Esophagus (tissue), 2 donors: ENCODE measurements at regions not wholly inside any gene's neighbourhood (a gene's known extent, or its start where the extent isn't known, plus 50 kb on each side); places are given as distances from the start of the nearest gene placed in this dataset.

Experiments
- H3K27ac ChIP-seq, 2 donors: one replicate each; pipeline ENCODE4 v1.5.1; 2013; ENCODE audit warnings: low read depth in 2 of 2, mild to moderate bottlenecking in 2 of 2, inconsistent platforms in 1 of 2, low read length in 1 of 2, moderate library complexity in 1 of 2
- H3K27me3 ChIP-seq, 2 donors: one replicate each; pipeline ENCODE4 v1.6.1; 2013; ENCODE audit warnings: low read length in 2 of 2, control low read depth in 1 of 2, mild to moderate bottlenecking in 1 of 2; ENCODE audit not compliant: insufficient read depth in 2 of 2, control insufficient read depth in 1 of 2
- H3K36me3 ChIP-seq, 2 donors: one replicate each; pipeline ENCODE4 v1.6.1; 2013; ENCODE audit warnings: low read length in 1 of 2; ENCODE audit not compliant: control insufficient read depth in 2 of 2, insufficient read depth in 2 of 2
- H3K4me1 ChIP-seq, 2 donors: one replicate each; pipeline ENCODE4 v1.6.1; 2013; ENCODE audit warnings: low read length in 1 of 2; ENCODE audit not compliant: control insufficient read depth in 2 of 2, insufficient read depth in 2 of 2
- H3K4me3 ChIP-seq, 2 donors: one replicate each; pipeline ENCODE4 v1.5.1; 2013; ENCODE audit warnings: low read length in 2 of 2, mild to moderate bottlenecking in 2 of 2, low read depth in 1 of 2, moderate library complexity in 1 of 2
- H3K9me3 ChIP-seq, 2 donors: one replicate each; pipeline ENCODE4 v1.6.1; 2013; ENCODE audit warnings: mild to moderate bottlenecking in 2 of 2, low read depth in 1 of 2, low read length in 1 of 2, moderate library complexity in 1 of 2; ENCODE audit not compliant: control insufficient read depth in 2 of 2, insufficient read depth in 1 of 2
- WGBS, 2 donors: extraction: QIAGEN DNeasy Blood & Tissue Kit; methylation state at CpG; one replicate each; pipeline ENCODE4 v1.1.7; 2013; 5-methylcytosine and 5-hydroxymethylcytosine counted together
- donor health status: healthy with polysubstance abuse.
- donor health status: Bipolar disorder and iron deficiency.

GRCh38 chr19:31068268-31068667 lies 281.0 kb downstream of the TSHZ3 start:
- H3K36me3 ChIP-seq = no peaks in the 10 kb centered on the region
- H3K9me3 ChIP-seq = no peaks in the 10 kb centered on the region
- H3K27ac ChIP-seq = no peak overlapping the region
- 80 to 84% methylated on average over 6 of the region's 6 CpGs for WGBS, 2 donors
- H3K4me3 ChIP-seq = no peak overlapping the region
- H3K27me3 ChIP-seq = peaks cover 0 to 5% of the 10 kb centered on the region in 2 donors
- H3K4me1 ChIP-seq = no peaks in the 10 kb centered on the region

DNA sequence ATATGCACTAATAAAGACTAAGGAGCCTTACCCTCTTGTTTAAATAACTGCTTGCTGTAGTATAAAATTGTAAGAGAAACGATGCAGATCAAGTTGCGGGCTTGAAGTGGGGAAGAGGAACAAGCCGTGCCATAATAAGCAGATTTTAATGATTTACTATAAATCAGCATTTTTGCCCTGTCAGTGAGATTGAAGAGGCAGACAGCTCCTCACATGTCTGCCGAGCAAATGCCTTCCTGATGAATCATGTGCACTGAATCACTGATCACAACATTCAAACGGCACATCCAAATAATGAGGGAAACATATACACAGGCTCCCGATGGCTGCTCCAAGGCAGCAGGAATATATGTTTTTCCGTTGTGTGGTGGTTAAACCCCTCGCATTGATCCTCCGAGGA lies 282.9 kb downstream of the TSHZ3 start:
- no peaks in the 10 kb centered on the region for H3K36me3 ChIP-seq
- no peak overlapping the region for H3K4me3 ChIP-seq
- H3K27ac ChIP-seq = no peak overlapping the region
- peaks cover 0 to 5% of the 10 kb centered on the region in 2 donors for H3K27me3 ChIP-seq
- 45 to 54% methylated on average over 9 of the region's 9 CpGs for WGBS, 2 donors
- H3K4me1 ChIP-seq = no peaks in the 10 kb centered on the region
- no peaks in the 10 kb centered on the region for H3K9me3 ChIP-seq

GRCh38 chr19:31064491-31064890 lies 284.7 kb downstream of the TSHZ3 start:
- Histone ChIP-seq H3K4me3 (no peak overlapping the region), H3K27me3 (peaks cover 0 to 5% of the 10 kb centered on the region in 2 donors), H3K4me1 (no peaks in the 10 kb centered on the region), H3K27ac (no peak overlapping the region), H3K9me3 (no peaks in the 10 kb centered on the region), H3K36me3 (no peaks in the 10 kb centered on the region)
- 70 to 73% methylated on average over 9 of the region's 9 CpGs for WGBS, 2 donors

DNA sequence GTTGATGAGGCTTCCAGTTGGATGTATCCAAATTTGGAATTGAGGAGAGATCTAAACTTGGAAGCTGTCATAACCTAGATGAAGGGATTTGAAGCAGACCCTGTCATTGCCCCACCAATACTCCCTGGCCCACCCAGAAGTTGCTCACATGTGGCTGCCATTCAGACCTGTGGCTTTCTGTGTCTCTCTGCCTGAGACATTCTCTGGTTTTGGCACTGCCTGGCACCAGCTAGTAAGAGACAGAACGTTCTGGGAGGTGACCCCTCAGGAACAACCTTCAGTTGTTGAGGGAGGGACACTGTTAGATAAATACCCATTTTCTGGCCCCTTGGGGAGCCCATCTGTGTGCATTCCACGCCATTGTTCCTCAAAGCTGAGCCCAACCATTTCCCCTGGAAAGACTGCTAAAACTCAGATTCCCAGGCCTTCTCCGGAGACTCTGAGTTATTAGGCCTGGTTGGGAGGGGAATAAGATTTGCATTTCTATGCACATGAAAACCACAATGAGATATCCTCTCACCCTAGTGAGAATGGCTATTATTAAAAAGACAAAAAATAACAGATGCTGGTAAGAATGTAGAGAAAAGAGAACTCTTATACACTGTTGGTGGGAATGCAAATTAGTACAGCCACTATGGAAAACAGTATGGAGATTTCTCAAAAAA lies 290.4 kb downstream of the TSHZ3 start:
- no peak overlapping the region for H3K4me3 ChIP-seq
- no peaks in the 10 kb centered on the region for H3K36me3 ChIP-seq
- no peaks in the 10 kb centered on the region for H3K27me3 ChIP-seq
- no peak overlapping the region for H3K27ac ChIP-seq
- 75 to 81% methylated on average over 3 of the region's 3 CpGs for WGBS, 2 donors
- peaks cover 0 to 3% of the 10 kb centered on the region in 2 donors for H3K9me3 ChIP-seq
- H3K4me1 ChIP-seq = no peaks in the 10 kb centered on the region

DNA sequence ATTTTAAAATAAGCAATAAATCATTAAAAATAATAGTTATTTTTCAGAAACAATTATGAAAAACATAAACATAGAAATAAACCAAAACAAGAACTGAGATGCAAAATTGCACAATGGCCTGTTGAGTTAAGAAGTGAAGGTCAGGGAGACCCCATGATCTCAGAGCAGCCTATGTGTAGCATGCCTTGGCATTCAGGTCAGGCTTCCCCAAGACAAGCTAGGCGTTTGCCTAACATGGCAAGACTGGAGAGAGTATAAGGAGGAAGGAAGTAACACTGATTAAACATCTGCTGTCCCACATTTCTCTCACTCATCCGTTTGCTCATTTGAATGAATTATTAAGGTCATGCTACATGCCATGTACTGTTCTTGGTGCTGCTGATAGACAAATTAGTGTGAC lies 291.8 kb downstream of the TSHZ3 start:
- WGBS, 2 donors = 34 to 44% methylated on average over 2 of the region's 2 CpGs

DNA sequence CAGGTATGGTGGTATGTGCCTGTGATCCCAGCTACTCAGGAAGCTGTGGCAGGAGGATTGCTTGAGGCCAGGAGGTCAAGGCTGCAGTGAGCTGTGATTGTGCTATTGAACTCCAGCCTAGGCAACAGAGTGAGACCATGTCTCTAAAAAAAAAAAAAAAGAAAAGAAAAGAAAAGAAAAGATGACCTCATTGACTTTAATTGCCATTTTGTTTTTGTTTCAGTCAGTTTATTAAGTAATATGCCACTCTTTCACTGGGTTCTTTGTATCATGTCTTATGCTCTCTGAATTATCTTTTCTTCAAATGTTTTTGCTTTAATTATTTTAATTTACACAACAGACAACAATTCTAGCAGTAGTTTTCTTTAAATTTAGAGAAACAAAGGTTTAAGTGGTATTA lies 293.8 kb downstream of the TSHZ3 start:
- no peaks in the 10 kb centered on the region for H3K4me1 ChIP-seq
- no peak overlapping the region for H3K27ac ChIP-seq
- peaks cover 0 to 3% of the 10 kb centered on the region in 2 donors for H3K9me3 ChIP-seq
- H3K36me3 ChIP-seq = no peaks in the 10 kb centered on the region
- no peak overlapping the region for H3K4me3 ChIP-seq
- H3K27me3 ChIP-seq = no peaks in the 10 kb centered on the region

More for the DNA sequence above, 291.8 kb downstream of the TSHZ3 start:
- Histone ChIP-seq H3K36me3 (no peaks in the 10 kb centered on the region), H3K27ac (no peak overlapping the region), H3K9me3 (peaks cover 0 to 3% of the 10 kb centered on the region in 2 donors), H3K27me3 (no peaks in the 10 kb centered on the region), H3K4me3 (no peak overlapping the region), H3K4me1 (no peaks in the 10 kb centered on the region)

DNA sequence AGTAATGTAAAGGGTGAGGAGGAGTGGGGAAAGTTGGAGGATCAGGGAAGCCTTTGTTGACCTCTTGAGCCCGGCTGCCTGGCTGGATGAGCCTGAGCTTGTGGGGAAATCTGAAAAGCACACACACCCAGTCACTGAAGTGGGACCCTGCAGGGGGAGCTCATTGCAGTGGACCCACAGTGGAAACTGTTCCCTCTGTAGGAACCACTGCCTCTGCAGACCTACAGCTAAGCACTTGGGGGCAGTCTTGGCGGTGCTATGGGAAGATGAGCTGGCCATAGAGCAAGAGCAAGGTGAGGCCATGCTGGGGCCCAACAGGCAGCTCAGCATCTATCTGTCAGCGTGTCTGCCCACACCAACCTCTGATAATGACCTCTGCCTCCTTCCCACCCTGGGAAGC lies 294.8 kb downstream of the TSHZ3 start:
- peaks cover 0 to 3% of the 10 kb centered on the region in 2 donors for H3K9me3 ChIP-seq
- WGBS, 2 donors = 22 to 32% methylated on average over 3 of the region's 3 CpGs

DNA sequence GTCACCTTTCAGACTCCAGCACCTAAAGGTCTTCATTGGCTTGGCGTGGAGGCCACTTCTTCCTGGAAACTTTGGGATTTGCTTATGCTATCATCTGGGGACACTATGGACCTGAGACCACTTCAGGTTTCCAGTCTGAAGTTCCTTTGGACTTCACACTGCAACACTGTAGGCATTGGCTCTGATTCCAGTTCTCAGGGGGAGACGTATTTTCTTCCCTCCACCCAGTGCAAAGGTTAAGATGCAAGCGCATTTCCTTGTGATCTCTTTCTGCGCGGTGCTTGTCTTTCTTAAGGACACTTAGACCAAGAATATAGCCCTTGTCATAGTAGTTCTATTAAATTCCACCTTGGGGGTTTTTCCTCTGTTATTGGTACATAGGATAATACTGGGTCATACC lies 299.8 kb downstream of the TSHZ3 start:
- no peaks in the 10 kb centered on the region for H3K4me1 ChIP-seq
- no peak overlapping the region for H3K4me3 ChIP-seq
- H3K9me3 ChIP-seq = peaks cover 2 to 3% of the 10 kb centered on the region in 2 donors
- H3K27ac ChIP-seq = no peak overlapping the region
- 84 to 89% methylated on average over 5 of the region's 5 CpGs for WGBS, 2 donors
- H3K36me3 ChIP-seq = no peaks in the 10 kb centered on the region
- no peaks in the 10 kb centered on the region for H3K27me3 ChIP-seq

More for the DNA sequence above, 294.8 kb downstream of the TSHZ3 start:
- H3K4me1 ChIP-seq = no peaks in the 10 kb centered on the region
- no peak overlapping the region for H3K27ac ChIP-seq
- no peak overlapping the region for H3K4me3 ChIP-seq
- no peaks in the 10 kb centered on the region for H3K36me3 ChIP-seq
- H3K27me3 ChIP-seq = no peaks in the 10 kb centered on the region

DNA sequence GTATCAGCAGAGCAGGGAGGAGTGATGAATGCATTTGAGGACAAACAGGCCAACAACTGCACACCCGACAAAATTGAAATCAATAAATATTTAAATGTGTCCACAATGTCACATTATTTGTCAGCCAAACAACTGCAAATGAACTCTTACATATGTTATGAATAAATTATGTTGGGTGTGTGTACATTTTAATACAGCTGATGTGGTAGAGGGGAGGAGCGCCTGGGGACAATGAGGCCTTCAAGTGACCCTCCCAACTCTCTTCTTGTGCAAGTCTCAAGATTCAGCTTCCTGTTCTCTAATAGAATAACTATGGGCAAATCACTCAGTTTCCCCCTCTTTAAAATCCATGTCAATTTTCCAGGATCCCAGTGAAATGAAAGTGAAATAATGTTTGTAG lies 303.2 kb downstream of the TSHZ3 start:
- Histone ChIP-seq H3K27me3 (peaks cover 0 to under 1% of the 10 kb centered on the region in 2 donors), H3K9me3 (peaks cover 2 to 3% of the 10 kb centered on the region in 2 donors), H3K27ac (no peak overlapping the region), H3K4me3 (no peak overlapping the region), H3K4me1 (no peaks in the 10 kb centered on the region), H3K36me3 (no peaks in the 10 kb centered on the region)
- WGBS, 2 donors = 86 to 90% methylated on average over 2 of the region's 2 CpGs

DNA sequence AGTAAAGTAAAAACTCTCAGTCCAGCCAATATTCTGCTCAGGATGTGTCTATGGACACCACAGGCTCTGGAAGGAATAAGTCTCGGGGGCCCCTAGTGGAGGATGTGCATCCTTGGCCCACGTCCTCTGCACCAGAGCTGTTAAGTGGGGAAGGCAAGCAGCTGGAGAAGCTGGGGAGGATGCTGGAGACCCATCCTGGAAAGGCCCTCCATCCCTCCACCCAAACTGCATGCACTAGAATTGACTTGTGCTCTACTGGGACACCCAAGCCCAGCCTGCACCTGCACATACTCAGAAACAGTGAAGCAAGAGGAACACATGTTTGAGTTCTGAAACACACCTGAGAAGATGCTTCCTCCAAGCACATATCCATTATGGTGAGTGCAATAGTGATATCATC lies 307.8 kb downstream of the TSHZ3 start:
- peaks cover 0 to 2% of the 10 kb centered on the region in 2 donors for H3K27me3 ChIP-seq
- H3K9me3 ChIP-seq = peaks cover 0 to 3% of the 10 kb centered on the region in 2 donors
- H3K4me1 ChIP-seq = no peaks in the 10 kb centered on the region
- H3K27ac ChIP-seq = no peak overlapping the region
- WGBS, 2 donors = 53 to 66% methylated on average over 2 of the region's 2 CpGs
- no peak overlapping the region for H3K4me3 ChIP-seq
- H3K36me3 ChIP-seq = no peaks in the 10 kb centered on the region
